Nephron progenitor cell (in vitro differentiated cells): ENCODE measurements at regions not wholly inside any gene's neighbourhood (a gene's known extent, or its start where the extent isn't known, plus 50 kb on each side); places are given as distances from the start of the nearest gene placed in this dataset.

Experiments
- DNase-seq: peaks from one replicate; pipeline ENCODE4 v3.0.0; 2021
- H3K27ac Mint-ChIP-seq: 2 replicates; pipeline ENCODE4 v1.8.0; 2021; ENCODE audit warnings: mild to moderate bottlenecking, moderate library complexity, mixed read lengths
- H3K27me3 Mint-ChIP-seq: 2 replicates; pipeline ENCODE4 v1.8.0; 2021; ENCODE audit warnings: mild to moderate bottlenecking, low read depth, mixed read lengths; ENCODE audit not compliant: poor library complexity
- H3K36me3 Mint-ChIP-seq: 2 replicates; pipeline ENCODE4 v1.8.0; 2021; ENCODE audit warnings: low read depth, mixed read lengths
- H3K4me1 Mint-ChIP-seq: 2 replicates; pipeline ENCODE4 v1.8.0; 2021; ENCODE audit warnings: mixed read lengths
- H3K4me3 Mint-ChIP-seq: 2 replicates; pipeline ENCODE4 v1.8.0; 2021; ENCODE audit warnings: mild to moderate bottlenecking, moderate library complexity, mixed read lengths
- H3K9me3 Mint-ChIP-seq: 2 replicates; pipeline ENCODE4 v1.8.0; 2021; ENCODE audit warnings: mild to moderate bottlenecking, moderate library complexity, mixed read lengths
- CTCF ChIP-seq: fragments of 200-600 bp; sonication (generic); IDR thresholded peaks from 2 replicates; pipeline ENCODE4 v1.5.0; 2021; ENCODE audit warnings: antibody characterized with exemption

- H3K4me1 Mint-ChIP-seq, result no peaks in the 10 kb centered on the region
- no peak overlapping the region for H3K27ac Mint-ChIP-seq
Observed at GRCh38 chr1:5156416-5157120, 502.2 kb downstream of the AJAP1 start.

GRCh38 chr1:5151511-5151910 lies 497.1 kb downstream of the AJAP1 start:
- no peak for TF ChIP-seq CTCF
- H3K4me1 Mint-ChIP-seq, result no peaks in the 10 kb centered on the region
- peaks cover 18% of the 10 kb centered on the region for H3K27me3 Mint-ChIP-seq
- H3K36me3 Mint-ChIP-seq, result no peaks in the 10 kb centered on the region
- H3K27ac Mint-ChIP-seq, result no peak overlapping the region
- peaks cover 24% of the 10 kb centered on the region for H3K9me3 Mint-ChIP-seq
- H3K4me3 Mint-ChIP-seq, result no peak overlapping the region
- no peak for DNase-seq

More at GRCh38 chr1:5156416-5157120, 502.2 kb downstream of the AJAP1 start:
- peaks cover 10% of the 10 kb centered on the region for H3K27me3 Mint-ChIP-seq
- no peak for DNase-seq
- H3K4me3 Mint-ChIP-seq, result no peak overlapping the region
- peaks cover 24% of the 10 kb centered on the region for H3K9me3 Mint-ChIP-seq
- TF ChIP-seq CTCF, result no peak
- no peaks in the 10 kb centered on the region for H3K36me3 Mint-ChIP-seq

GRCh38 chr1:5150191-5150590 lies 495.8 kb downstream of the AJAP1 start:
- no peak for TF ChIP-seq CTCF
- H3K36me3 Mint-ChIP-seq, result no peaks in the 10 kb centered on the region
- H3K4me1 Mint-ChIP-seq, result no peaks in the 10 kb centered on the region
- H3K27me3 Mint-ChIP-seq, result peaks cover 29% of the 10 kb centered on the region
- DNase-seq, result no peak
- no peak overlapping the region for H3K4me3 Mint-ChIP-seq
- peaks cover 15% of the 10 kb centered on the region for H3K9me3 Mint-ChIP-seq
- H3K27ac Mint-ChIP-seq, result no peak overlapping the region

GRCh38 chr1:5147806-5148205 lies 493.4 kb downstream of the AJAP1 start:
- peaks cover 31% of the 10 kb centered on the region for H3K27me3 Mint-ChIP-seq
- TF ChIP-seq CTCF, result no peak
- H3K36me3 Mint-ChIP-seq, result no peaks in the 10 kb centered on the region
- no peak overlapping the region for H3K4me3 Mint-ChIP-seq
- no peaks in the 10 kb centered on the region for H3K9me3 Mint-ChIP-seq
- H3K4me1 Mint-ChIP-seq, result peaks cover 6% of the 10 kb centered on the region
- no peak for DNase-seq
- H3K27ac Mint-ChIP-seq, result no peak overlapping the region

GRCh38 chr1:5142389-5142788 lies 488.0 kb downstream of the AJAP1 start:
- DNase-seq, result no peak
- Mint-ChIP-seq H3K4me1 (peaks cover 6% of the 10 kb centered on the region), H3K4me3 (no peak overlapping the region), H3K9me3 (no peaks in the 10 kb centered on the region), H3K27ac (no peak overlapping the region), H3K27me3 (peaks cover 48% of the 10 kb centered on the region), H3K36me3 (no peaks in the 10 kb centered on the region)
- no peak for TF ChIP-seq CTCF

GRCh38 chr1:5141750-5142149 lies 487.3 kb downstream of the AJAP1 start:
- peaks cover 45% of the 10 kb centered on the region for H3K27me3 Mint-ChIP-seq
- no peak for TF ChIP-seq CTCF
- no peak for DNase-seq
- H3K36me3 Mint-ChIP-seq, result no peaks in the 10 kb centered on the region
- no peak overlapping the region for H3K4me3 Mint-ChIP-seq
- no peak overlapping the region for H3K27ac Mint-ChIP-seq
- H3K9me3 Mint-ChIP-seq, result no peaks in the 10 kb centered on the region
- H3K4me1 Mint-ChIP-seq, result peaks cover 6% of the 10 kb centered on the region
